ENCODE measurements at regions not wholly inside any gene's neighbourhood (a gene's known extent, or its start where the extent isn't known, plus 50 kb on each side); places are given as distances from the start of the nearest gene placed in this dataset.

- TF ChIP-seq CTCF (IDR thresholded peaks at IDR 0.05) (no peak), POLR2A (IDR thresholded peaks at IDR 0.05) (no peak)
Observed at GRCh38 chr3:124535306-124535705, 194.9 kb upstream of the UMPS start.

Data from Peyer's patch (tissue), 4 donors.